ENCODE measurements at regions not wholly inside any gene's neighbourhood (a gene's known extent, or its start where the extent isn't known, plus 50 kb on each side); places are given as distances from the start of the nearest gene placed in this dataset.

GRCh38 chr5:164255598-164256213 lies 750.3 kb downstream of the MAT2B start:
- no peak for TF ChIP-seq CTCF (CRISPR knock-in tag; IDR thresholded peaks at IDR 0.05)
- no peak for TF ChIP-seq ZNF543 (CRISPR knock-in tag; IDR thresholded peaks at IDR 0.05)
- no peak for TF ChIP-seq IRF9 (CRISPR knock-in tag; IDR thresholded peaks at IDR 0.05; ENCODE audit: borderline replicate concordance)
- TF ChIP-seq, protein P1, sequence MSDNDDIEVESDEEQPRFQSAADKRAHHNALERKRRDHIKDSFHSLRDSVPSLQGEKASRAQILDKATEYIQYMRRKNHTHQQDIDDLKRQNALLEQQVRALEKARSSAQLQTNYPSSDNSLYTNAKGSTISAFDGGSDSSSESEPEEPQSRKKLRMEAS (IDR thresholded peaks at IDR 0.05) = no peak
- TF ChIP-seq DRAP1 (CRISPR knock-in tag; IDR thresholded peaks at IDR 0.05) = no peak
- no peak for TF ChIP-seq REST (IDR thresholded peaks at IDR 0.05; ENCODE audit: borderline replicate concordance in 1 of 2, low read depth in 1 of 2, low read length in 2 of 2)
- TF ChIP-seq, protein P2, sequence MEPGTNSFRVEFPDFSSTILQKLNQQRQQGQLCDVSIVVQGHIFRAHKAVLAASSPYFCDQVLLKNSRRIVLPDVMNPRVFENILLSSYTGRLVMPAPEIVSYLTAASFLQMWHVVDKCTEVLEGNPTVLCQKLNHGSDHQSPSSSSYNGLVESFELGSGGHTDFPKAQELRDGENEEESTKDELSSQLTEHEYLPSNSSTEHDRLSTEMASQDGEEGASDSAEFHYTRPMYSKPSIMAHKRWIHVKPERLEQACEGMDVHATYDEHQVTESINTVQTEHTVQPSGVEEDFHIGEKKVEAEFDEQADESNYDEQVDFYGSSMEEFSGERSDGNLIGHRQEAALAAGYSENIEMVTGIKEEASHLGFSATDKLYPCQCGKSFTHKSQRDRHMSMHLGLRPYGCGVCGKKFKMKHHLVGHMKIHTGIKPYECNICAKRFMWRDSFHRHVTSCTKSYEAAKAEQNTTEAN (CRISPR knock-in tag; conservative IDR thresholded peaks at IDR 0.05) = no peak
- TF ChIP-seq, protein P3, sequence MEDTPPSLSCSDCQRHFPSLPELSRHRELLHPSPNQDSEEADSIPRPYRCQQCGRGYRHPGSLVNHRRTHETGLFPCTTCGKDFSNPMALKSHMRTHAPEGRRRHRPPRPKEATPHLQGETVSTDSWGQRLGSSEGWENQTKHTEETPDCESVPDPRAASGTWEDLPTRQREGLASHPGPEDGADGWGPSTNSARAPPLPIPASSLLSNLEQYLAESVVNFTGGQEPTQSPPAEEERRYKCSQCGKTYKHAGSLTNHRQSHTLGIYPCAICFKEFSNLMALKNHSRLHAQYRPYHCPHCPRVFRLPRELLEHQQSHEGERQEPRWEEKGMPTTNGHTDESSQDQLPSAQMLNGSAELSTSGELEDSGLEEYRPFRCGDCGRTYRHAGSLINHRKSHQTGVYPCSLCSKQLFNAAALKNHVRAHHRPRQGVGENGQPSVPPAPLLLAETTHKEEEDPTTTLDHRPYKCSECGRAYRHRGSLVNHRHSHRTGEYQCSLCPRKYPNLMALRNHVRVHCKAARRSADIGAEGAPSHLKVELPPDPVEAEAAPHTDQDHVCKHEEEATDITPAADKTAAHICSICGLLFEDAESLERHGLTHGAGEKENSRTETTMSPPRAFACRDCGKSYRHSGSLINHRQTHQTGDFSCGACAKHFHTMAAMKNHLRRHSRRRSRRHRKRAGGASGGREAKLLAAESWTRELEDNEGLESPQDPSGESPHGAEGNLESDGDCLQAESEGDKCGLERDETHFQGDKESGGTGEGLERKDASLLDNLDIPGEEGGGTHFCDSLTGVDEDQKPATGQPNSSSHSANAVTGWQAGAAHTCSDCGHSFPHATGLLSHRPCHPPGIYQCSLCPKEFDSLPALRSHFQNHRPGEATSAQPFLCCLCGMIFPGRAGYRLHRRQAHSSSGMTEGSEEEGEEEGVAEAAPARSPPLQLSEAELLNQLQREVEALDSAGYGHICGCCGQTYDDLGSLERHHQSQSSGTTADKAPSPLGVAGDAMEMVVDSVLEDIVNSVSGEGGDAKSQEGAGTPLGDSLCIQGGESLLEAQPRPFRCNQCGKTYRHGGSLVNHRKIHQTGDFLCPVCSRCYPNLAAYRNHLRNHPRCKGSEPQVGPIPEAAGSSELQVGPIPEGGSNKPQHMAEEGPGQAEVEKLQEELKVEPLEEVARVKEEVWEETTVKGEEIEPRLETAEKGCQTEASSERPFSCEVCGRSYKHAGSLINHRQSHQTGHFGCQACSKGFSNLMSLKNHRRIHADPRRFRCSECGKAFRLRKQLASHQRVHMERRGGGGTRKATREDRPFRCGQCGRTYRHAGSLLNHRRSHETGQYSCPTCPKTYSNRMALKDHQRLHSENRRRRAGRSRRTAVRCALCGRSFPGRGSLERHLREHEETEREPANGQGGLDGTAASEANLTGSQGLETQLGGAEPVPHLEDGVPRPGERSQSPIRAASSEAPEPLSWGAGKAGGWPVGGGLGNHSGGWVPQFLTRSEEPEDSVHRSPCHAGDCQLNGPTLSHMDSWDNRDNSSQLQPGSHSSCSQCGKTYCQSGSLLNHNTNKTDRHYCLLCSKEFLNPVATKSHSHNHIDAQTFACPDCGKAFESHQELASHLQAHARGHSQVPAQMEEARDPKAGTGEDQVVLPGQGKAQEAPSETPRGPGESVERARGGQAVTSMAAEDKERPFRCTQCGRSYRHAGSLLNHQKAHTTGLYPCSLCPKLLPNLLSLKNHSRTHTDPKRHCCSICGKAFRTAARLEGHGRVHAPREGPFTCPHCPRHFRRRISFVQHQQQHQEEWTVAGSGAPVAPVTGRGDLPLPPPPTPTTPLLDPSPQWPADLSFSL (CRISPR knock-in tag; IDR thresholded peaks at IDR 0.05) = no peak
- TF ChIP-seq ZNF136 (CRISPR knock-in tag; IDR thresholded peaks at IDR 0.05; ENCODE audit: low read depth) = no peak
- no peak for TF ChIP-seq WIZ (CRISPR knock-in tag; IDR thresholded peaks at IDR 0.05)
- TF ChIP-seq JARID2 (CRISPR knock-in tag; IDR thresholded peaks at IDR 0.05; ENCODE audit: insufficient replicate concordance) = no peak
- TF ChIP-seq ZBTB37 (CRISPR knock-in tag; IDR thresholded peaks at IDR 0.05) = no peak
